ENCODE measurements at regions not wholly inside any gene's neighbourhood (a gene's known extent, or its start where the extent isn't known, plus 50 kb on each side); places are given as distances from the start of the nearest gene placed in this dataset.

DNA sequence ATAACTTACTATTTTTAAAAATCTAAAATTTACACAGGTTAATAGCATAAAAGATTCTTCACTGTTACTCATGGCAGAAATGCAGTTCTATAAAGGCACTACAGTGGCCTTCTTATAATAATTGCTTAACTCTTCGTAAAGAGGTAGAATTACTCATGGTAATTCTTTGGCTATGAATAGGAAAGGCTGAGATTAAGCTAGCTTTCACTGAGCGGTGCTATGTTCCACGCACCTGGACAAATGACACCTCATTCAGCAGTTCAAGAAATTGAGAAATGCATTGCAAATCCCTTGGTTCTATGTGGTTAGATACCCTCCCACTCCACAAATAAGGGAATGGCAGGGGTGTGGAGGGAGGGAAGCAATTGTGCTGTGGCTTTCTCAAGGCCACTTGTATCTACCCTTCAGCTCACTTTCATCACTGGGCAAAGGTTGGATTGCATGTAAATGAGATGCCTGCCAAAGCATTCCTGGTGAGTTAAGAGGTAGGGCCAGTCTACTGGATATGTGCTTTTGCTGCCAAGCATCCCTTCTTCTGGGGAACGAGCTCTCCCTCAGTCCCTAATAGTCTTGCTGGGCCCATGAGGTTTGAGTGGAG is 210.9 kb downstream of the TEX36 start:
- H3K9me3 ChIP-seq: no peaks in the 10 kb centered on the region

DNA sequence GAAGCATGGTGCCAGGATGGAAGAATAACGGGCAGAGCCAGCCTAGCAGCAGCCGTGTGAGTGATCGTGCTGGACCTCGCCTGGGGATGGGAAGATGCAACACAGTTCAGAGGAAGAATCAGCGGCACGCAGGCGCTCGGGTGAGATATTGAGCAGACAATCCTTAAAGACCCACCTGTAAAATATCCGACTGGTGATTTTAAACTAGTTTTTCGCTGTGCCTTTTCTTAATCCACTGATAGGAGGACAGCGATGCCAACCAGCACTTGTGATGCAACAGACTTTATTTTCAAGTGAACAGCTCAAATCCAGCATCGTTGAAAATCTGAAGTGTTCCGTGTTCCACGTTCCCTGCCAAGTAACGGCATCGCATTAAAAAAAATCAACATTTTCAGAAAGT is 214.7 kb downstream of the TEX36 start:
- Histone ChIP-seq H3K4me1 (no peaks in the 10 kb centered on the region), H3K36me3 (no peaks in the 10 kb centered on the region), H3K27ac (no peak overlapping the region), H3K4me3 (no peak overlapping the region), H3K27me3 (no peaks in the 10 kb centered on the region), H3K9me3 (no peaks in the 10 kb centered on the region)
- intact Hi-C loops (cut with DNase I): no loop called here
- TF ChIP-seq, protein P1, sequence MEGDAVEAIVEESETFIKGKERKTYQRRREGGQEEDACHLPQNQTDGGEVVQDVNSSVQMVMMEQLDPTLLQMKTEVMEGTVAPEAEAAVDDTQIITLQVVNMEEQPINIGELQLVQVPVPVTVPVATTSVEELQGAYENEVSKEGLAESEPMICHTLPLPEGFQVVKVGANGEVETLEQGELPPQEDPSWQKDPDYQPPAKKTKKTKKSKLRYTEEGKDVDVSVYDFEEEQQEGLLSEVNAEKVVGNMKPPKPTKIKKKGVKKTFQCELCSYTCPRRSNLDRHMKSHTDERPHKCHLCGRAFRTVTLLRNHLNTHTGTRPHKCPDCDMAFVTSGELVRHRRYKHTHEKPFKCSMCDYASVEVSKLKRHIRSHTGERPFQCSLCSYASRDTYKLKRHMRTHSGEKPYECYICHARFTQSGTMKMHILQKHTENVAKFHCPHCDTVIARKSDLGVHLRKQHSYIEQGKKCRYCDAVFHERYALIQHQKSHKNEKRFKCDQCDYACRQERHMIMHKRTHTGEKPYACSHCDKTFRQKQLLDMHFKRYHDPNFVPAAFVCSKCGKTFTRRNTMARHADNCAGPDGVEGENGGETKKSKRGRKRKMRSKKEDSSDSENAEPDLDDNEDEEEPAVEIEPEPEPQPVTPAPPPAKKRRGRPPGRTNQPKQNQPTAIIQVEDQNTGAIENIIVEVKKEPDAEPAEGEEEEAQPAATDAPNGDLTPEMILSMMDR (IDR thresholded peaks at IDR 0.05): no peak
- ATAC-seq: no peak
- WGBS, 2 donors: 84 to 90% methylated on average over 16 of the region's 16 CpGs
- FAIRE-seq: no peak
- no peak for DNase-seq

More for the DNA sequence above, 210.9 kb downstream of the TEX36 start:
- no peaks in the 10 kb centered on the region for H3K36me3 ChIP-seq
- no peaks in the 10 kb centered on the region for H3K4me1 ChIP-seq
- WGBS, 2 donors: 77 to 82% methylated on average over 4 of the region's 4 CpGs
- no peaks in the 10 kb centered on the region for H3K27me3 ChIP-seq
- no peak for FAIRE-seq
- TF ChIP-seq, protein P1 (IDR thresholded peaks at IDR 0.05): no peak
- ATAC-seq: peak in 1 of 4 donors; percentile 41
- intact Hi-C loops (cut with DNase I): no loop called here
- DNase-seq: no peak
- no peak overlapping the region for H3K4me3 ChIP-seq
- no peak overlapping the region for H3K27ac ChIP-seq

DNA sequence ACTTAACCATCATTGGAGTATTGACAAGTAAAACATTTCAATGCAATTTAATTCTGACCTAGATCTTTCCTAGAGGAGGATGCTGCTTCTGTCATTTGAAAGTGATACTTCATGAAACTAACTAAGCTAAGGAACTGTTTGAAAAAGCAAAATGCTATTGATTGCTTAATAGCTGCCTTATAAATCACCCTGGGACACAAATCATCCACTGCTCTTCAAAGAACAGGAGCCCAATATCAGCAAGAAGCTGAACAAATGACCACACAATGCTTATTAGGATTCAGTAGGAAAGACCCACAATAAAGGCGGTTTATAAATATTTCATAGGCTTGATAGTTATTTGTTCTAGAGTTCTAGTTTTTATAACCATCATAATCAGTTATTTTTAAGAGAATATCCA is 216.3 kb downstream of the TEX36 start:
- no peaks in the 10 kb centered on the region for H3K9me3 ChIP-seq
- no peak for DNase-seq
- 64 to 75% methylated on average over 1 of the region's 1 CpG for WGBS, 2 donors
- no peak overlapping the region for H3K27ac ChIP-seq
- TF ChIP-seq, protein P1 (IDR thresholded peaks at IDR 0.05): no peak
- no peak for ATAC-seq
- no peaks in the 10 kb centered on the region for H3K4me1 ChIP-seq
- intact Hi-C loops (cut with DNase I): no loop called here
- no peak overlapping the region for H3K4me3 ChIP-seq
- no peaks in the 10 kb centered on the region for H3K27me3 ChIP-seq
- no peaks in the 10 kb centered on the region for H3K36me3 ChIP-seq
- FAIRE-seq: no peak

DNA sequence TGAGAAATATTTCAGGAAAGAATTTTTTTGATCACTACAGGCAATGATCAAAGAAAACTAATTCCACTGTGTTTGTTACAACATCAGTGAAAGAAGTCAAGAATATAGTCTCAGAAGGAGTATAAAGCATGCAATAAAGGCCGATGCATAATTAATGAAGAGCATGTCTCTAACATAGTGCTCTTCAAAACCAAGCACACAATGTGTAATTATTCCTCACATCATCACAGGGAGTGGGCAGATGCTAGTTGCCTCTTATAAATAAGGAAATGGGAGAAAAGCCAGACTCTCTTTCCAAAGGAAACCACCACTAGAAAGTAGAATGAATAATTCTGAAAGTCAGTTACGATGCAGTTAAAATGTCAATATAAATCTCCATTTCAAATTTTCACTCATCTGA is 220.1 kb downstream of the TEX36 start:
- FAIRE-seq (no peak), ATAC-seq (no peak), DNase-seq (no peak)
- Histone ChIP-seq H3K4me3 (no peak overlapping the region), H3K27ac (no peak overlapping the region), H3K9me3 (no peaks in the 10 kb centered on the region), H3K27me3 (no peaks in the 10 kb centered on the region), H3K4me1 (no peaks in the 10 kb centered on the region), H3K36me3 (no peaks in the 10 kb centered on the region)
- intact Hi-C loops (cut with DNase I): no loop called here
- WGBS, 2 donors: 86% methylated on average over 2 of the region's 2 CpGs
- TF ChIP-seq, protein P1 (IDR thresholded peaks at IDR 0.05): no peak

DNA sequence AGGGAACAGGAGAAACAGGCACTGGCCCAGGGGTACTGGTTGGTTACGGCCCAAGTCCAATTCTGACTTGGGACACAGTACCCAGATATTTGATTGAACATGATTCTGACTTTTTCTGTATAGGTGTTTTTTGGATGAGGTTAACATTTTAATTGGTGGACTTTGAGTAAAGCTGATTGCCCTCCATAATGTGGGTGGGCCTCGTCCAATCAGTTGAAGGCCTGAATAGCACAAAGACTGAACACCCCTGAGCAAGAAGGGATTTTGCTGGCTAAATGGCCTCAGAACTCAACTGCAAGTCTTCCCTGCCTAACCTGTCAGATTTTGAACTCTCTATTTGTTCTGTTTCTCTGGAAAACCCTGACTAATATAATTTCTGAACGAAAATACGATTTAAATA is 222.6 kb downstream of the TEX36 start:
- DNase-seq: no peak
- H3K36me3 ChIP-seq: no peaks in the 10 kb centered on the region
- no peaks in the 10 kb centered on the region for H3K9me3 ChIP-seq
- ATAC-seq: no peak
- no peak overlapping the region for H3K27ac ChIP-seq
- TF ChIP-seq, protein P1 (IDR thresholded peaks at IDR 0.05): no peak
- intact Hi-C loops (cut with DNase I): no loop called here
- H3K27me3 ChIP-seq: no peaks in the 10 kb centered on the region
- no peak overlapping the region for H3K4me3 ChIP-seq
- 89 to 94% methylated on average over 4 of the region's 4 CpGs for WGBS, 2 donors
- no peak for FAIRE-seq
- H3K4me1 ChIP-seq: no peaks in the 10 kb centered on the region

Data from pancreas (tissue), 10 donors.